DMS79 (cell line): ENCODE measurements at regions not wholly inside any gene's neighbourhood (a gene's known extent, or its start where the extent isn't known, plus 50 kb on each side); places are given as distances from the start of the nearest gene placed in this dataset.

Experiments
- DNase-seq: peaks from one replicate; lab custom pipeline; 2025; lab: John Stamatoyannopoulos, UW

GRCh38 chr2:14344355-14344754 lies 288.2 kb upstream of the LRATD1 start:
- DNase-seq, result no peak

GRCh38 chr2:14348247-14348646 lies 284.3 kb upstream of the LRATD1 start:
- DNase-seq, result no peak

- no peak for DNase-seq
Measured at GRCh38 chr2:14350856-14351255, 281.7 kb upstream of the LRATD1 start.

- DNase-seq, result no peak
Measured at GRCh38 chr2:14352067-14352466, 280.4 kb upstream of the LRATD1 start.

GRCh38 chr2:14354231-14354630 lies 278.3 kb upstream of the LRATD1 start:
- no peak for DNase-seq

- no peak for DNase-seq
Measured at GRCh38 chr2:14355102-14355501, 277.4 kb upstream of the LRATD1 start.

GRCh38 chr2:14358339-14358738 lies 274.2 kb upstream of the LRATD1 start:
- DNase-seq, result no peak

- no peak for DNase-seq
Measured at GRCh38 chr2:14358774-14359173, 273.7 kb upstream of the LRATD1 start.

GRCh38 chr2:14363137-14363536 lies 269.4 kb upstream of the LRATD1 start:
- no peak for DNase-seq

GRCh38 chr2:14363976-14364375 lies 268.5 kb upstream of the LRATD1 start:
- no peak for DNase-seq

- no peak for DNase-seq
Measured at GRCh38 chr2:14364471-14364870, 268.0 kb upstream of the LRATD1 start.

GRCh38 chr2:14385043-14385442 lies 247.5 kb upstream of the LRATD1 start:
- DNase-seq, result no peak

GRCh38 chr2:14387332-14387731 lies 245.2 kb upstream of the LRATD1 start:
- no peak for DNase-seq

- no peak for DNase-seq
Measured at GRCh38 chr2:14388724-14389123, 243.8 kb upstream of the LRATD1 start.

GRCh38 chr2:14396533-14397083 lies 235.9 kb upstream of the LRATD1 start:
- DNase-seq, result no peak

GRCh38 chr2:14398641-14399040 lies 233.9 kb upstream of the LRATD1 start:
- no peak for DNase-seq

GRCh38 chr2:14401873-14402272 lies 230.6 kb upstream of the LRATD1 start:
- peak; percentile 95 for DNase-seq

GRCh38 chr2:14408695-14409094 lies 223.8 kb upstream of the LRATD1 start:
- DNase-seq, result no peak

GRCh38 chr2:14417551-14417950 lies 215.0 kb upstream of the LRATD1 start:
- DNase-seq, result no peak

GRCh38 chr2:14418115-14418514 lies 214.4 kb upstream of the LRATD1 start:
- DNase-seq, result no peak

GRCh38 chr2:14420851-14421250 lies 211.7 kb upstream of the LRATD1 start:
- DNase-seq, result no peak

GRCh38 chr2:14422426-14422825 lies 210.1 kb upstream of the LRATD1 start:
- no peak for DNase-seq

- no peak for DNase-seq
Measured at GRCh38 chr2:14423145-14423906, 209.2 kb upstream of the LRATD1 start.
